HG03060 (cell line): ENCODE measurements at regions not wholly inside any gene's neighbourhood (a gene's known extent, or its start where the extent isn't known, plus 50 kb on each side); places are given as distances from the start of the nearest gene placed in this dataset.
"Not testable (repeated sequence)": the region's sequence is repeated elsewhere in the genome, so short reads cannot be mapped to it uniquely, and the experiment has no call there.

Source experiments
- ATAC-seq: cut with Tn5 transposase; IDR thresholded peaks from one replicate; pipeline ENCODE4 v1.9.1; 2021; ENCODE audit warnings: low read depth, moderate number of reproducible peaks; ENCODE audit not compliant: unreplicated experiment

DNA sequence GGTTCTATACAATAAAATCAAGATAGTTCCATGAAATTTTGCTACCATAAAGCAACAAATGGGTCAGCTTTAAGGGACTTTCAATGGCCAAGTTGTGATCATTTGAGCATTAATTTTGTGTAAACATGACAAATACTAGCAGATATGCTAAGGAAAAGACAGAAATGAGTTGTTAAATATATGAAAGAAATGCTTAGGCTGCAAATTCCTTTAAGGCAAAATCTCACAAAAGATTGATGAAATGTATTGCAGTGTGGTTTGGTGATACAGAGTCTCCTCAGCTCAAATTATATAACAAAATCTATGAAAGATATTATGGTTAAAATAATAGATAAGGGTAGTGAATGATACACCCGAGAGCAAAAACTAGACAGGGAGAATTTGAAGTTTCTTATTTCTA, 377.2 kb downstream of the RAP2B start:
- ATAC-seq: no peak

DNA sequence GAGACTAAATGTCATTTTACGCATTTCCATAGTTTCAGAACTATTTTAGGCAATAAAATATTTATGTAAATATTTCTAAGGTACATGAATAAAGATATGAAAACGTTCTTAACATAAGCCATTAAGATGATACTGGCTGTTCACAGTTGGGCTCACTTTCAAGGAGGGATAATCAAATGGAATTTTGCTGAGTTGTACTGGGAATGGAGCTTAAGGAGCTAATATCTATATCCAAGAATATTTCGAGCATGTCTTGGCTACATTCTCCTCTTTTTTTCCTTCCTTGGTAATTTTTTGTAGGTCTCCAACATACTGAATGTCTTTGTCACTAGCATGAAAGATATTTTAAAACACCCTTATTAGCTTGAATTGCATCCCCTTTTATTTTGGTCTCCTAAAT, 383.4 kb downstream of the RAP2B start:
- ATAC-seq: no peak

DNA sequence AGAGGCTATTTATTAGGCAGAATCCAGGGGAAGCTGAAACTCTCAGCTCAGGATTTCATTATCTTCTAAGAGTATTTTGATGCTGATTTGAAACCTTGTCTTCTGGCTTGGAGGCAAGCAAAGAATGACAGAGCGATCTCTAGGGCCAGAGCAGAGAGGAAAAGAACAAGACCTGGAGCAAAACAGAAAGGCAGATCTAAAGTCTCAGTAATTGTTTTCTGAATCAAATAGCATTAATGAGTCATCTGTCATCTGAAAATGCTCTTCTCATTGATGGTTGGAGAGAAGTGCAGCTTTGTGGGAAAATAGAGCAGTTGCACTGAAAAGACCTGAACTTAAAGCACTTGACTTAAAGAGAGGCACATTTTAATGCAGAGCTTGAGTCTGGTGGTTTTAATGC, 385.9 kb downstream of the RAP2B start:
- no peak for ATAC-seq

DNA sequence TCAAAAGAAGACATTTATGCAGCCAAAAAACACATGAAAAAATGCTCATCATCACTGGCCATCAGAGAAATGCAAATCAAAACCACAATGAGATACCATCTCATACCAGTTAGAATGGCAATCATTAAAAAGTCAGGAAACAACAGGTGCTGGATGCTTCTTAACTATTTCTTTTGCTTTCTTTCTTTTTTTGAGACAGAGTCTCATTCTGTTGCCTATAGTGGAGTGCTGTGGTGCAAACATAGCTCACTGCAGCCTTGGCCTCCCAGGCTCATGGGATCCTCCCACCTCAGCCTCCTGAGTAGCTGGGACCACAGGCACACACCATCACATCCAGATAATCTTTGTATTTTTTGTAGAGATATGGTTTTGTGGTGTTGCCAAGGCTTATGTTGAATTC, 387.7 kb downstream of the RAP2B start:
- not testable (repeated sequence) for ATAC-seq

DNA sequence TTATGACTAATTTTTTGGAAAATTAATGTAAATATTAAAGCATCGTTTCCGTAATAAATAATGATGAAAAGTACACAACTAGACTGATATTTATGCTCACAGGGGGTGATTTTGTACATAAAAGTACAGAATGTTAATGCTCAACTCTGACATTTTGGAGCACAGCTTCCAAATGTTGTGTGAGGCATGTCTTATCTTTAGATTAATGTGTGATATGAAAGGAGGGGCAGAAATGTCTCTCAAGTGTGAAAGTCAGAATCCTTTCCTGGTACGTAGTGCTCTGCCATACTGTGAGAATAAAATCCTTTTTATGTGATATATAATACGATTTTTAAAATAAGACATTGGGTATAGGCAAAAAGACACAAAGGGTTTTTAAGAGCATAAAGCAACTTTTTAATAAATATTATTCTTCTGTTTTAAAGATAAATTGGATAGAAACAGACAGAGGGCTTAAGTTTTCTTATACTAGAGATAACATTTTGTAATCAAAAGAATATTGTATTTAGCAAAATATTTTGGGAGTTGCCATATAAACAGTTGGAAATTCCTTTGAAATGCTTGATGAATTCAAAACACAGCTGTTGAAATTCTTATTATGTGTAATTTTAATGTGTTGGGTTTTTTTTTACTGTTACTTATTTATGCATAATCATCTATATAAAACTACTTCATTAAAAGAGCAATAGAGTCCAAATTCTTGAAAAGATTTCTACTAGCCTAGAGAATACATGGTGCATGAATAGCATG, 389.7 kb downstream of the RAP2B start:
- no peak for ATAC-seq

DNA sequence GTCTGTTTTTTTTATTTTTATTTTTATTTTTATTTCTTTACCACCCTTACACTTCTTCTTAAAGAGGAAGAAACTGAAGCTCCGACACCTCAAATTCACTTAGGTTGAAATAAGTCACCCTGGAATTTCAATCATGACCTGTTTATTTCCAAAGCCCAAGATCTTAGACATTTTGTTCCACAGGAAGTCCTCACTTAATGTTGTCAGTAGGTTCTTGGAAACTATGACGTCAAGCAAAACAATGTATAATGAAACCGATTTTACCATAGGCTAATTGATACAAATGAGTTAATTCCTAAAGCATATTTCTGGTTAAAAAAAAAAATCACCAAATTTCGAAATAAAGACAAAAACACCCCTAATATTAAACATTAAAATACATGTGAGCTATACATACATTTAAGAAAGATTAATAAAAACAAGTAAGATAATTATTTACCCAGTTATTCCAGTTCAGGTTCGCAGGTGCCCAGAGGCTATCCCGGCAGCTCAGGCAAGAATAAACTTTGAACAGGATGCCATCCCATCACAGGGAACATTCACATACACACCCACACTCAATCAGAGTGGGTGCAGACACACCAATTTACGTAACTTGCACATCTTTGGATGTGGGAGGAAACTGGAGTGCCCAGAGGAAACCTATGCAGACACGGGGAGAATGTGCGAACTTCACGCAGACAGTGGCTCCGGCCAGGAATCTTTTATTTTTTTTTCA, 391.0 kb downstream of the RAP2B start:
- ATAC-seq: no peak

DNA sequence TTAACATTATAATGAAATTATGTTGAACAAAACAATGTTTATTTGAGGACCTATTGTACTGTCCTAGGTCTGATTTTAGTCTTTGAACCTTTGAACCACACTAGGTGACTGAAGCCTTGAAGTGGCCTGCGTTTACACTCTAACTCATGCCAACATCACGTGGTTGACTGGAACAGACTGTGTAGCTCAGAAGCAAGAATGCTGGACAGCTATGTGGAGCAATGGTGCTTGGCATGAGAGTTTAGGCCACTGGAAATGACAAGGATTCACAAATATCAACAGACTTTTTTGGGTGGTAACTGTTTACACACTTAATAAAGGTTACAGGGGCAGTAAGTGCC, 391.5 kb downstream of the RAP2B start:
- ATAC-seq: no peak

DNA sequence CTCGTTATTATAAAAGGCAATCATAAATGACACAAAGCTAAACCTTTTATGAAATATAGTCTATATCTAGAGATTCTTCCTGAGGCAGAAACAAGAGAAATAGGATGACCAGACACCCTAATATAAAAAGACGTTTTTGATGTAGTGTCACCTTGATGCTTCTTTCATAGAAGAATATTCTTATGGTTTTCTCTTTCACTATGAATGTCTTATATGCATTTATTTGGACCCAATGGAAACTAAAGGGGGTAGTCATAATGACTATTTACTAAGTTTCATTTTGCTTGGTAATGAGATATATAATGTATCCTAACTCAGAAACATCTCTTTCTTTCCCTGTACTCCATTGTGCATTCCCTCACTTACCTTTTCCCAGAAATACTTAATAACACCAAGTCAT, 393.9 kb downstream of the RAP2B start:
- ATAC-seq: no peak

DNA sequence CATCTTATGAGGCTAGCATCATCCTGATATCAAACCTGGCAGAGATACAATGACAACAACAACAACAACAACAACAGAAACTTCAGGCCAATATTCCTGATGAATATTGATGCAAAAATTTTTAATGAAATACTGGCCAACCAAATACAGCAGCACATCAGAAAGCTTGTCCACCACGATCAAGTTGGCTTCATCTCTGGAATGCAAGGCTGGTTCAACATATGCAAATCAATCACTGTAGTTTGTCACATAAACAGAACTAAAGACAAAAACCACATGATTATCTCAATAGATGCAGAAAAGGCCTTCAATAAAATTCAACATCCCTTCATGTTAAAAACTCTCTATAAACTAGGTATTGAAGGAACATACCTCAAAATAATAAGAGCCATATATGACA, 397.3 kb downstream of the RAP2B start:
- ATAC-seq: not testable (repeated sequence)

DNA sequence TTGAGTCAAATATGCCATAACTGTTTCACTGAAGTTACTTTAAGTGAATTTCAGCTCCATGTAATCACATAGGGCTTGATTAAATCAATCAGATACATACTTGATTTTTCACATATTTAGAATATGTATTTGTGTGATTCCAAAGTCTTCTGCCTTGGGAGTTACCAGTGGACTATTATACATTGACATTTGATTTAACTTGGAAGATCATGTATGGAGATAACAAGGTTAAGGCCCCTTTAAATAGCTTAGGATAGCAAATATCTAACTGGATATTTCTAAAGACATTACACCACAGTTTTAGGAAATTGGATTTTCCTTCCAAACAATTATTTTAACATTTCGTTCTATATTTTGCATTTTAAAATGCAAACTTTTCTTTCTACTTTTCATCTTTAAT, 405.0 kb downstream of the RAP2B start:
- ATAC-seq: no peak

DNA sequence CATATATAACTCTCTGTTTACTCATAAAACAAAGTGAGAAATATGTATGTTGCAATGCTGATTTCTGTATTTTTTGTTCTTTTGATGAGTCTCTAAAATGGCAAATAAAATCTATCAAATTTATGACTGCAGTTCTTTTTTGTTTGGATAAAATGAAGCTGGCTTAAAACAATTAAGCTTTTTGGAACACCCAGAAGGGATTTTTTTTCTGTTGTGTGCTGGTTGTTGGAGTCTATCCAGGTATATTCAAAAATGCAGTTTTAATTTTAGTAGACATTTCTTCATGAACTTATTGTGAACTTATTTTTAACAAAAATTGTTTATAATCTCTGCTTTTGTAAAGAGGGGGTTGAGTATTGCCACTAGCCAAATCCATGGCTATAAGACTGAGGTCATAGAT, 405.5 kb downstream of the RAP2B start:
- ATAC-seq: no peak

DNA sequence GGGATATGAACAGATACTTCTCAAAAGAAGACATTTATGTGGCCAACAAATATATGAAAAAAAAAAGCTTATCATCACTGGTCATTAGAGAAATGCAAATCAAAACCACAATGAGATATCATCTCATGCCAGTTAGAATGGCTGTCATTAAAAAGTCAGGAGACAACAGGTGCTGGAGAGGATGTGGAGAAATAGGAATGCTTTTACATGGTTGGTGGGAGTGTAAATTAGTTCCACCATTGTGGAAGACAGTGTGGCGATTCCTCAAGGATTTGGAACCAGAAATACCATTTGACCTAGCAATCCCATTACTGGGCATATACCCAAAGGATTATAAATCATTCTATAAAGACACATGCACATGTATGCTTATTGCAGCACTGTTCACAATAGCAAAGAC, 408.5 kb downstream of the RAP2B start:
- not testable (repeated sequence) for ATAC-seq

DNA sequence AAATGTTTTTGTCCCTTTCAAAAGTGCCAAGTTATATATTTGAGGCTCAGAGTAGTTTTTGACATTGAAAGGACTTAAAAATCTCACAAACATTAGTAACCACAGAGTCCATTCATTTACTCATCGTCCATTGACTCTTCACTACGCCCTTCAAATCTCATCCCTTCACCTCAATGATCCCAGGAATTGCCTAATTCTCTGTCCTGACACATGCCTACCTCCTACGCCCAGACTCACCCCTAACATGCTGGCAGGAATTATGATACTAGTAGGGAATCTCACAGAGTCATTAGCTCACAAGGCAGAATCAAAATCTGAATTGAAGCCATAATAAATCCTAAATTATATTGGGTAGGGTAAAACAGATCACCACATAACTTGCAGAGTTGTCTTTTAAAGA, 410.1 kb downstream of the RAP2B start:
- no peak for ATAC-seq

DNA sequence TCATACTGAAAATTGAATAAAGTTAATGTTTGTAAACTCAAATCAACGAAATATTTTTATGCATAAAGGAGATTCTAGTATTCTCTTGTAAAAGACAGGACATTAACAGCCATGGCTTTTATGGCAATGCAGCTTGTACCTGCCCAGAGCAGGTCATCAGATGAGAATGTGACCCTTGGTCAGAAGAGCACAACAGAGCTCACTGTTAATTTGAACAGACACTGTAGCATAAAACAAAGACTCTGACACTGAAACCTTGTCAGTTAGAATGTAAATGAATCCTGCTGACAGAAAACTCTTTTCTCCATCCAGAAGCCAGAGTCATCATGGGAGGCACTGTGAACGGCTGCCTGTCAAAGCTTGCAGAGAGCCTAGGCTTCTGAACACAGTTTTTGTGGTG, 410.6 kb downstream of the RAP2B start:
- ATAC-seq: no peak

DNA sequence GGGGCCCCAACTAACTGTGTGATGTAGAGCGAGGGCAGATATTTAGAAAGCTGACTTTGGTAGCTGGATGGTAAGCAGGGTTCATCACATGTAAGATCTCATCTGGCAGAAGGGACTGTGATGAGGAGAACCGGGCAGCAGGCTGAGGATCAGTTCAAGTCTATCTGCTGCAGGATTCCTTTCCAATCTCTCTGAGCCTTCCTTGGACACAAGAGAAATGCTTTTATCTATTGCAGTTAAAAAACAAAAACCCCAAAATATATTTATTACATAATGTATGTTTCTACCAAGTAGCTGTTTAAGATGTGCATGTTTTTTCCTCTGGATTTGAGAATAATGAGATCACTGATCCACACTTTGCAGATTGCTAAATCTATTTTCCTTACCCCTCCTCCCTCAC, 411.5 kb downstream of the RAP2B start:
- ATAC-seq: no peak

DNA sequence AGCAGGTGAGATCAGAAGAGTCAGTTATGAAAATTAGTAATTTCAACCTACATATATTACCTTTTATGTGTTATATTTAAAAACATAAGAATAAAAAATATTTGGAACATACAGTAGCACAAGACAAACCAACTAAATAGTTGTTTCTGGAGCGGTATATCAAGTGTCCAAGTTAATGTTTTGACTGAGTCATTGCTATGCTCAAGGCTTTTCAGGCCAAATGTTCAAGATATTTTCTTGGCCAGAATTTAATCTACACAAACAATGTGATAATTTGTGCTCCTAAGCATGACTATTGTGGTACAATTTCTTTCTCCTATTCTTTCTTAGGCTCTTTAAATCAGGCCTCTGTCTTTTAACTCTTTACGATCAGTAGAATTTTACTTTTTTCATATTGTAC, 412.4 kb downstream of the RAP2B start:
- ATAC-seq: no peak

DNA sequence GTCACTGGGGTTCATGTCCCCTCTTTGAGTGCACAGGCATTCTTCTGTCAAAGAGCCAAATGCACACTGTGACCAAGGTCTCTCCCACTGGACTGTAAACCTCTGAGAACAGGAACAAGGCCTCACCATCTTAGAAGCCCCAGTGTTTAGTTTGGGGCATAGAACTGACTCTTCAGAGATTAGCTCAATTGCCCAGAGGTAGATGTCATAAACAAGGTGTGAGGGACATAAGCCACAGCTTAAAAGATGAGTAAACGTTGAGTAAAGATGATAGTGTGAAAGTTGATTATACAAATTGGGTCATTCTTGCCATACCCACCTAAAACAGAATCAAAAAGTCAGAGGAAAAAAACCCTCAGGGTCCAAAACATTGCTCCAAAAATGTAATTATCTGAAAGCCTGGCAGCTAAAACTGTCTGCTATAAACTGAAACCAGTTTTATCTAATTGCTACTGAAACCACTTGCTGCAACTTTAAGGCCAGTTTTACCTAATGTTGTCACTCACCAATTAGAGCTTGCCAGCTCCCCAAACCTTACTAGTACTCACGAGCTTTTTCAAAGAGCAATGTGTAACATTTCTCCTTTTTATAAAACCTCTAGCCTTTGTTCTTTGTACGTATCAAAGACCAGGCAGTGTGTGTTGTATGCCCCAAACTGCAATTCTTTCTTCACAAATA, 415.2 kb downstream of the RAP2B start:
- no peak for ATAC-seq

DNA sequence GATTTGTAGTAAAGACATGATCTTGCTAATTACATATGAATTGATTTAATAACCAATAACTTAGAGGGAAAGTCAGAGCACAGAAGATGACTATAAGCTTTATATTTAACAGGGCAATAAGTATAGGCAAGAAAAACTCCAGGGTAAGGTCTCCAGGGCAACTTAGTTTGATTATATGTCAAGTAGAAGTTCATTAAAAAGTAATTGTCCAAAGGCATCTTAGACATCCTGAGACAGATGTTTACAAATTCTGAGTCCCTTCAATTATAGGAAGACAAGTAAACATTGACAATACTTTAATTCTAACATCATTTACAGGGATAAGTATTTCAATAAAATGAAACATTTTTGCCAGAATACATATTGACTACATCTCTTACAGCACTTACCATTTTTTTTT, 416.0 kb downstream of the RAP2B start:
- ATAC-seq: no peak

DNA sequence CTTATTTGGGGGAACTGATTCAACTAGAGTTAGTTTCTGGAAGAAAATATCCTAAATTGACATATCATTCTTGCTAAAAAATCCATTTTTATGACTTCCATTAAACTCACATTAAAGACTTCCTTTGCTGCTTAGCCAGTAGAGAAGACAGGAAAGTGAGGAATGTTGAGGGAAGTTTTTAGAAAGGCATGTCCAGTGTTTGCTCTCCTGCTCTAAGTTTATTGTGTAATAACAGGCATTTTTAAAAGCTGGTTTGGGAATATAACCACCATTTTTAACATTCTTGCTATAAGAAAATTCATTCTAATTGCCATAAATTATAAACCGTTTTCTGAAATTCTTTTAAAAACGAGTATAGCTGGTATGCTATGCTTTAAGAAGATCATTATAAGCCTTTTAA, 428.0 kb downstream of the RAP2B start:
- ATAC-seq: no peak

DNA sequence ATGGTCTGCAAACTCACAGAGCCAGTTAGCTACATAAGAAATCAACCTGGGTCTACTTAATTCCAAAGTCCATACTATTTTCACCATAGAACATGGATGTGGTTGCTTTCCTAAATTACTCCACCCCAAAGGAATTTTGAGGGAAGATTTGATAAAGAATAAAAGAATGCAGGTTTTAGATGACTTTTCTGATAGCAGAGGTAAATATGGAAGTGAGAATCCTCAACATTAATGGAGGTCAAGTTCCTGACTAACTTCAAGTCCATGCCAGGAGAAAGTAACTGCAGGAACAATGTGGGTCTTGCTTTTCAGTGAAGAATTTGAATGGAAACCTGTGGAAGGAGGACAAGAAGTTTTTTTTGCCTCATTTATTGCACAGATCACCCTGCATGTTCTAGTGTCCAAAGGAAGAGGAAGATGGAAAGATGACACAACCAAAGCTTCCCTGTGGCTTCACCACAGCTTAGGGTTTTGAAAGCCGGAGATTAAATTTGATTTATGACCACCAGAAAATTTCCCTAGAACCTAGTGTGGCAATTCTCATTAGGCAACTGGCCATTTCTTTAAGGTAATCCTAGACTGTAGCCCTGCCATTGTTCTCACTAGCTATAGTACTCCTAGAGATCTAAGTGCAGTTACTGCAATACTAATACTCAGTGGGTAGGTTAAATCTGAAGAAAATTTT, 429.7 kb downstream of the RAP2B start:
- no peak for ATAC-seq

DNA sequence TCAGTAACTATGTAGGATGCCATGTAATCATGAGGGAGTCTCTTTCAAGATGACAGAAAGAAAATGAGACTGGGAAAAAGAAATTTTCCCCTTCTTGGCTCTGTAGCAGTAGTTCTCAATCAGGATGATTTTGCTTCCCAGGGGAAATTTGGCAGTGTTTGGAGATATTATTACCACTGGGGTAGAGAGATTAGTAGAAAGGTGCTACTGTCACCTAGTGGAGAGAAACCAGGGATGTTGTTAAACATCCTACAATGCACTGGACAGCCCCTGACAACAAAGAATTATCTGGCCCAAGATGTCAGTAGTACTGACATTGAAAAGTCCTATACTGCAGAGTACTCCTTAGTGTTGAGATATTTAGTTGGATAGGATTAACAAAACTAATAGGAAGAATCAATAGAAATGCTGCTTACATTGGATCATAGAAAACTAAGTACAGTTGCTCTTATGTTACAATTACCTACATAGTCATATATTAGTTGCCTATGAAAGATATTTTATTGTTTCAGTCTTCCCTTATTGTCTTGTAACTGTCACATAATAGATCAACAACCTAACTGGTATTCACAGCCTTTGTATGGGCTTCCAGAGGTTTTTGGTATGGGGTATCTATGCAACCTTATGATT, 433.3 kb downstream of the RAP2B start:
- no peak for ATAC-seq
